Rectal smooth muscle tissue (tissue), 1 donor: ENCODE measurements at regions not wholly inside any gene's neighbourhood (a gene's known extent, or its start where the extent isn't known, plus 50 kb on each side); places are given as distances from the start of the nearest gene placed in this dataset.

Experiments used
- H3K27ac ChIP-seq: one replicate; pipeline ENCODE4 v1.7.0; 2013; ENCODE audit warnings: low read depth, low read length, inconsistent platforms
- H3K27me3 ChIP-seq: one replicate; pipeline ENCODE4 v1.7.0; 2013; ENCODE audit warnings: low read length; ENCODE audit not compliant: control insufficient read depth, insufficient read depth
- H3K36me3 ChIP-seq: one replicate; pipeline ENCODE4 v1.7.0; 2013; ENCODE audit warnings: low read length; ENCODE audit not compliant: control insufficient read depth, insufficient read depth
- H3K4me1 ChIP-seq: one replicate; pipeline ENCODE4 v1.7.0; 2013; ENCODE audit warnings: low read length; ENCODE audit not compliant: control insufficient read depth, insufficient read depth
- H3K4me3 ChIP-seq: one replicate; pipeline ENCODE4 v1.7.0; 2013; ENCODE audit warnings: low read length
- H3K9ac ChIP-seq: one replicate; pipeline ENCODE4 v1.7.0; 2013; ENCODE audit warnings: low read length

DNA sequence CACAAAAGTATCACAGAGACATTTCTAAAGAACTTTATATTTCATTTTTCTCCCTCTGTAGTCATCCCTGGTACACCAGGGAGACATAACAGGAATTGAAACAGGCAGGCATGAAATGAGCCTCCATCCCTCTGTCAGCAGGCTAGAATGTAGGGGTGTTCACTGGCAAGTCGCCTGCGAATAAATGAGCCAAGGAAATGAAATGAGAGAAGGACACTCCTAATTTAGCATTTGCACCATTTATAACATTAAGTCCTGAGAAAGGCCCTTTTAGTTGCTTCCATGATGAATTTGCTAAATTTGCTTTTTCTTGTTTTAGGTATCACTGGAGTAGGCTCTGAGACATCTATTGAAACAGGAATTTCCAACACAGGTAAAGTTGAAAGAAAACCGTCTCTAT is 192.4 kb upstream of the CNTN1 start:
- no peaks in the 10 kb centered on the region for H3K27me3 ChIP-seq
- H3K27ac ChIP-seq = no peak overlapping the region
- no peak overlapping the region for H3K9ac ChIP-seq
- H3K36me3 ChIP-seq = no peaks in the 10 kb centered on the region
- no peak overlapping the region for H3K4me3 ChIP-seq
- no peaks in the 10 kb centered on the region for H3K4me1 ChIP-seq

DNA sequence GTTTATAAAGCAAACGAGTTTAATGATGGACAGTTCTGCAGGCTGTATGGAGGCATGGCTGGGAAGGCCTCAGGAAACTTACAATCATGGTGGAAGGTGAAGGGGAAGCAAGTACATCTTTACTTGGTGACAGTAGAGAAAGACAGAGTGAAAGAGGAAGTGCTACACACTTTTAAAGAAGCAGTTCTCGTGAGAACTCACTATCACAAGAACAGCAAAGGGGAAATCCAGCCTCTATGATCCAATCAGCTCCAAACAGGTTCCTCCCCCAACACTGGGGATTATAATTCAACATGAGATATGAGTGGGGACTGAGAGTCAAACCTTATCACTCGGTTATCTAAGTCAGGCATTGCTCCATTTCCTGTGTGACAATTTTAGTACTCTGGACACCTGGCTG is 189.9 kb upstream of the CNTN1 start:
- no peaks in the 10 kb centered on the region for H3K36me3 ChIP-seq
- no peak overlapping the region for H3K27ac ChIP-seq
- H3K27me3 ChIP-seq = no peaks in the 10 kb centered on the region
- no peaks in the 10 kb centered on the region for H3K4me1 ChIP-seq
- no peak overlapping the region for H3K4me3 ChIP-seq
- no peak overlapping the region for H3K9ac ChIP-seq

DNA sequence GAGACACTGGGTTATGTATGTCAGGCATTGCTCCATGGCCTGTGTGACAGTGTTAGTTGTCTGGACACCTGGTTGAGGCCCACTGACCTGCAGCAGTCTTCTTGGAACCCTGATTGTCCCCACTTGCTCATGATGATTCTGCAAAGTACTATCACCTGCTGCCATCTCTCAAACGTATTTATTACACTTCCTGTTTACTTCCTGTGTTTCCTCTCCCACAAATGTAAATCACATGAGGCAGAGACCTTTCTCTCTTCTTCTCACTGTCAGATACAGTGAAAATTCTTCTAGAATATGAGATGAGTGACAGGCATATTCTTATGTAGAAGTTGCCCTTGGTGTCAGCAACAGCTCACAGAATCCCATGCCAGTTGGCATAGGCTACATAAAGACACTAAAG is 186.9 kb upstream of the CNTN1 start:
- Histone ChIP-seq H3K4me3 (no peak overlapping the region), H3K4me1 (no peaks in the 10 kb centered on the region), H3K27ac (no peak overlapping the region), H3K27me3 (no peaks in the 10 kb centered on the region), H3K36me3 (no peaks in the 10 kb centered on the region), H3K9ac (no peak overlapping the region)

DNA sequence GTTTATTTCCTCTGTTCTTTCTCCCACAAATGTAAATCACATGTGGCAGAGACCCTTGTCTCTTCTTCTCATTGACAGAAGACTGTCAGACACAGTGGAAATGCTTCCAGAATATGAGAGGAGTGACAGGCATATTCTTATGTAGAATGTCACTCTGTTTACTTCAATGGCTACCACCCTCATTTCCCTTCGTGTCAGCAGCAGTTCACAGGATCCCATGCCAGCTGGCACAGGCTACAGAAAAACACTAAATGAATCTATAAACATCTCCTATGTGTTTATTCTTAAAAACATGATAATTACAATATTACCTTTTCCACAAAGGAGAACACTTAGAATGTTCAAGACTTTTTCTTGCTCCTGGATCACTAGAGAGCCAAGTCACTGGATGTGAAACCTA is 183.8 kb upstream of the CNTN1 start:
- Histone ChIP-seq H3K36me3 (no peaks in the 10 kb centered on the region), H3K4me1 (no peaks in the 10 kb centered on the region), H3K27me3 (no peaks in the 10 kb centered on the region), H3K9ac (no peak overlapping the region), H3K4me3 (no peak overlapping the region), H3K27ac (no peak overlapping the region)

DNA sequence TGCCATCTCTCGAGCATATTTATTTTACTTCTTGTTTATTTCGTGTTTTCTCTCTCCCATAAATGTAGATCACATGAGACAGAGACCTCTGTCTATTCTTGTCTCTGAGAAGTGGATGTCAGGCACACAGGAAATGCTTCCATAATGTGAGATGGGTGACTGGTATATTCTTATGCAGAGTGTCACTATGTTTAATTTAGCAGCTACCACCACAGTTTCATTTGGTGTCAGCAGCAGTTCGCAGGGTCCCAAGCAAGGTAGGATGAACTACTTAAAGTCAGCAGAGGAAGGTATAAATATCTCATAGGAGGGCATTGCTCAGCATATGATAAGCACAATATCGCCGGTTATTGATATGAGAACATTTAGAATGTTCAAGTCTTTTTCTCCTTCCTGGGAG is 180.9 kb upstream of the CNTN1 start:
- H3K4me1 ChIP-seq = peaks cover 8% of the 10 kb centered on the region
- H3K4me3 ChIP-seq = no peak overlapping the region
- no peaks in the 10 kb centered on the region for H3K36me3 ChIP-seq
- no peak overlapping the region for H3K9ac ChIP-seq
- H3K27ac ChIP-seq = no peak overlapping the region
- no peaks in the 10 kb centered on the region for H3K27me3 ChIP-seq

DNA sequence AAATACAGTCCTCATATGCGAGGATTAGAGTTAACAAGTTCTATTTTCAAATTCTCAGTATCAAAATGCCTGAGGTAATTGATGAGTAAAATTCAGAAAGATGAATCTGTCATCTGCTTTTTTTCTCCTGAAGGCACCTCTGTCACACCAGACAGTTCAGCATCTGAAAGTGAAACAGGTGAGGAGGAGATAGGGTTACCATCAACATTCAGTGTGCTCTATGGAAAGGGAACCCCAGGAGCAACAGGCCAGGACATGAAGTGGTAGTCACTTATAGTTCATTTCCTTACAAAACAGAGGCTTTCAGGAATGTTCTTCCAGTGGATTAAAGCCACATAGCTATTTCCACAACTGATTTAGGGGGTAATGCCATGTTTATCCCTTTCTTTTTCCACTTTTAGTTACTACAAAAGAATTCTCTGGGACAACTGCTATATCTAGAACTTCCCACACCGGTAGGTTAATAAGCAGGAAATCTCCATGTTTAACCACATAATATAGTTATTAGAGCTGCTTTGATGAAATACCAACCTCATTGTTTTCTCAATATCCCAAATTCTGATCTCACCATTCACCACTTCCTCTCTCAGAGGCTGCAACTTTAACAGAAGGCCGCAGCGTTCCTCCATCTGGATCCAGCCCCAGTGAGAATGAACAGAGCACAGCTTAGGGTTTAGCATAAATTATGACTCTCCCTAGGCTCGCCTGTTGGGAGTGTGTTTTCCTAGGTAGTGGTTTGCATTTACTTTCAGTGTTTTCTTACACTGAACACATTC is 177.0 kb upstream of the CNTN1 start:
- Histone ChIP-seq H3K4me3 (no peak overlapping the region), H3K27me3 (no peaks in the 10 kb centered on the region), H3K4me1 (peaks cover 8% of the 10 kb centered on the region), H3K36me3 (no peaks in the 10 kb centered on the region), H3K9ac (no peak overlapping the region), H3K27ac (peak overlapping the region; percentile 59)

DNA sequence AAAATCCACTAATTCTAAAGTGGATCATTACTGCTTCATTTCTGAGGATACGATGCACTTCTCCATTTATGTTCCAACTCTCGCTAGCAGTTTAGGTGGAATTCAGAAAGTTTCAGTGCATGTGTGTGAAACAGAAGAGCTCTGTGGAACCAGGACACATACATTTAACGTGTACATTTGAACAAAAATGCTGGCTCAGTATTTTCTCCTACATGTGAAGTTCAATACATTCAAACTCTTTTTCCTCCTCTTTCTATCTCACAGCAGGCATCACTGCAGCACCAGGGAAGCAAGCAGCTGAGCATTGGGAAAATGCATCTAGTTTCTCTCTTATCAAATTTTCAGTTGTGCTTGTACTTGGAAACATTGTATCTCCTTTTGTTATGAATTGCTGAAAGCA is 169.4 kb upstream of the CNTN1 start:
- no peaks in the 10 kb centered on the region for H3K27me3 ChIP-seq
- H3K9ac ChIP-seq = no peak overlapping the region
- H3K27ac ChIP-seq = no peak overlapping the region
- no peaks in the 10 kb centered on the region for H3K36me3 ChIP-seq
- H3K4me3 ChIP-seq = no peak overlapping the region
- no peaks in the 10 kb centered on the region for H3K4me1 ChIP-seq

DNA sequence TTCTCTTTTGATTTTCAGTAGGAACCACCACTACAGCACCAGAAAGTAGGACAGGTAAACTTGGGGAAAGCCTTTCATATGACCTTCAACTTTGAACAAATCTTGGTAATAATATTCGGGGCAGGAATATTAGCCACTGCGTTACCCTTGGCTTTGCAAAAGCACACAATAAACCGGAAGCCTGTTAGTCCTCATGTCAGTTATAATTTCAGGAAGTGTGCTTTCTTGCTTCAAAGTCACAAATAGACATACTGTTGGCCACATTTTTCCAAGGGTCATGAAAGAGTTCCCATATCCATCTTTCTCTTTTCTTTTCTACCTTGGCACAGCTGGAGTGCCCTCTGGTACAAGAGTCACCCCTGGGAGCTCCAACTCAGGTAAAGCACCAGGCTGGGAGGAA is 167.2 kb upstream of the CNTN1 start:
- H3K9ac ChIP-seq = no peak overlapping the region
- H3K36me3 ChIP-seq = no peaks in the 10 kb centered on the region
- no peaks in the 10 kb centered on the region for H3K4me1 ChIP-seq
- no peaks in the 10 kb centered on the region for H3K27me3 ChIP-seq
- H3K4me3 ChIP-seq = no peak overlapping the region
- no peak overlapping the region for H3K27ac ChIP-seq

DNA sequence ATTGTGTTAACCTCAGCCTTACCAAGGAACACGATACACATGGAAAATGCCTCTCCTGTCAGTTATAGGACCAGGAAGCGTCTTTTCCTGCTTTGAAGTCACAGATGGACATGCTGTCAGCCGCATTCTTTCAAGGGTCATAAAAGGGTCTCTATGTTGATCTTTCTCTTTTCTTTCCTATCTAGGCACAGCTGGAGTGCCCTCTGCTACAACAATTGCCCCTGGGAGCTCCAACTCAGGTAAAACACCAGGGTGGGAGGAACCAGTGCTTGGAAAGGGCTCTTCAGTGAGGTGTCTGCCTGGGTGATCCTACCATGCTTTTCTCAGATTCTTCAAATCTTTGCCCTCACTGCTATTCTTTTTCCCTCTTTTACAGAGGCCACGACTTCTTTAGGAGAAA is 157.4 kb upstream of the CNTN1 start:
- Histone ChIP-seq H3K27me3 (no peaks in the 10 kb centered on the region), H3K36me3 (no peaks in the 10 kb centered on the region), H3K27ac (no peak overlapping the region), H3K4me3 (no peak overlapping the region), H3K9ac (no peak overlapping the region), H3K4me1 (no peaks in the 10 kb centered on the region)

DNA sequence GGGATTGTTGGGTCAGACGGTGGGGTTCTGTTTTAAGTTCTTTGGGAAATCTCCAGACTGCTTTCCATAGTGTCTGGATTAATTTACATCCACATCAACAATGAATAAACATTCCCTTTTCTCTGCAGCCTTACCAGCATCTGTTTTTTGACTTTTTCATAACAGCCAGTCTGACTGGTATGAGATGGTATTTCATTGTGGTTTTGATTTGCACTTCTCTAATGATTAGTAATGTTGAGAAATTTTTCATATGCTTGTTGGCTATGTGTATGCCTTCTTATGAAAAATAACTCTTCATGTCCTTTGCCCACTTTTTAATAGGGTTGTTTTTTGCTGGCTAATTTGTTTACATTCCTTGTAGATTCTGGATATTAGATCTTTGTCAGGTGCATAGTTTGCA is 140.8 kb upstream of the CNTN1 start:
- no peaks in the 10 kb centered on the region for H3K4me1 ChIP-seq
- no peaks in the 10 kb centered on the region for H3K36me3 ChIP-seq
- no peak overlapping the region for H3K9ac ChIP-seq
- no peak overlapping the region for H3K27ac ChIP-seq
- no peaks in the 10 kb centered on the region for H3K27me3 ChIP-seq
- H3K4me3 ChIP-seq = no peak overlapping the region

DNA sequence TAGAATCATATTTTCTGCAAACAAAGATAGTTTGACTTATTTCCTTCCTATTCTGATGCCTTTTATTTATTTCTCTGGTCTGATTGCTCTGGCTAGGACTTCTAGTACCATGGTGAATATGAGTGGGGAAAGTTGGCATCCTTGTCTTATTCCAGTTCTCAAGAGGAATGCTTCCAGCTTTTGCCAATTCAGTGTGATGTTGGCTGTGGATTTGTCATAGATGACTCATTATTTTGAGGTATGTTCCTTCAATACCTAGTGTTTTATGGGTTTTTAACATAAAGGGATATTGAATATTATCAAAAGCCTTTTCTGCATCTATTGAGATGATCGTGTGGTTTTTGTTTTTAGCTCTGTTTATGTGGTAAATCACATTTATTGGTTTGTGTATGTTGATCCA is 139.4 kb upstream of the CNTN1 start:
- no peaks in the 10 kb centered on the region for H3K36me3 ChIP-seq
- H3K27ac ChIP-seq = no peak overlapping the region
- H3K27me3 ChIP-seq = no peaks in the 10 kb centered on the region
- H3K4me1 ChIP-seq = no peaks in the 10 kb centered on the region
- H3K9ac ChIP-seq = no peak overlapping the region
- no peak overlapping the region for H3K4me3 ChIP-seq

DNA sequence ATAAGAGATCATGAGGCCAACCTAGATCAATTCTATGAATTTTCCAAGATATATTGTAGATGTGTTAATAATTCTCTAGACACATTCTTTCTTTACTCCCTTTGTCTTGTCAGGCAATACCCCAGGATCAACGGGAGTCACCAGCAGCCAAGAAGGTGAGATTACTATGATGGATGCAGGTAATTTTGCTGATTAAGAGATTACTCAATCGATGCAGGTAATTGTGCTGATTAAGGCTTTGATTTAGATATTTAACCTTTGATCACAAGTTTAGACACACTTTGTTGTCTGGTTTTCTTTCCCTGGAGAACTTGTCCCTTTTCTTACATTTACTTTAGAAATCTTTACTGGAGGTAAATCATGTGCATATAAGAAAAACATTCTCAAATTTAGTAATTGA is 134.3 kb upstream of the CNTN1 start:
- Histone ChIP-seq H3K4me1 (no peaks in the 10 kb centered on the region), H3K27ac (no peak overlapping the region), H3K36me3 (no peaks in the 10 kb centered on the region), H3K9ac (no peak overlapping the region), H3K4me3 (no peak overlapping the region), H3K27me3 (no peaks in the 10 kb centered on the region)

DNA sequence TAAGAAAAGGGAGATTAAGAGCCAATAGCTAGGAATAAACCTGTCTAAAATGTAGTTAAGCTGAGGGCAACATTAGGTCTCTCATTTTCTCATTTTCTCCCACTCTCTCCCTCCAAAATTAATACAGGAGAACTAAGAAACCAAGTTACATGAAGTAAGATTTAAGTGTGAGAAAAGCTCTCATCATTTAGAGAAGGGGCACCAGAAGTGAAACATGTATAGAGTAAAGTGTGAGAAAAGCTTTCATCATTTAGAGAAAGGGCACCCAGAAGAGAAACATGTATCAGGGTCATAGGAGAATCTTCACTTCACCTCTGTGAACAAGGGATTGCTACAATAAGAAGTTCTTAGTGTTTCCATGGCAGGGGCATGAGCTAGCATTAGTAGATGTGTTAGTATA is 132.4 kb upstream of the CNTN1 start:
- no peaks in the 10 kb centered on the region for H3K27me3 ChIP-seq
- no peak overlapping the region for H3K27ac ChIP-seq
- no peaks in the 10 kb centered on the region for H3K36me3 ChIP-seq
- no peaks in the 10 kb centered on the region for H3K4me1 ChIP-seq
- no peak overlapping the region for H3K9ac ChIP-seq
- no peak overlapping the region for H3K4me3 ChIP-seq
